ENCODE measurements at regions not wholly inside any gene's neighbourhood (a gene's known extent, or its start where the extent isn't known, plus 50 kb on each side); places are given as distances from the start of the nearest gene placed in this dataset.

DNA sequence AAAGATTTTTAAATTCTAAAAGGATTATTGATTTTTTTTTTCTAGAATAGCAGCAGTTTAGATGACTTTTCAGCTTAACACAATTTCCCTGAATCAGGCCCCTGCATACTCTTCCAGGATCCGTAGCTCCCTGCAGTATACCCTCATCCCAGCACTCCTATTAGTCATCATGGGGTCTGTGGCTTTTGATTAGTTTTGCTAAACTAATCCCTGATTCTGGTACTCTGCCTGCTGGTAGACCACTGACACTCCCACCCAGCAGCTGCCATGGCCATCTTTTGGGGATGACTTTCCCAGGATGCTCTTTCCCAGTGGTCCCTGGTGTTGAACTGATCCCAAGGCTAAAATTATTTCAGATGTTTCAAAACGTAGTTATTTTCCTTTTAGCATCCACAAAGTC, 802.0 kb downstream of the RAPGEF2 start:
- dilution Hi-C loops (cut with MboI; ENCODE audit: extremely low pct_ligation_motif_present, low sequenced_read_pairs) = no loop called here
- no peaks in the 10 kb centered on the region for H3K36me3 ChIP-seq (ENCODE audit: control insufficient read depth in 2 of 2, extremely low read depth in 1 of 2, insufficient read depth in 2 of 2, low read length in 2 of 2)
- TF ChIP-seq EZH2 (IDR thresholded peaks at IDR 0.05; ENCODE audit: low read length) = no peak
- TF ChIP-seq, protein P1, sequence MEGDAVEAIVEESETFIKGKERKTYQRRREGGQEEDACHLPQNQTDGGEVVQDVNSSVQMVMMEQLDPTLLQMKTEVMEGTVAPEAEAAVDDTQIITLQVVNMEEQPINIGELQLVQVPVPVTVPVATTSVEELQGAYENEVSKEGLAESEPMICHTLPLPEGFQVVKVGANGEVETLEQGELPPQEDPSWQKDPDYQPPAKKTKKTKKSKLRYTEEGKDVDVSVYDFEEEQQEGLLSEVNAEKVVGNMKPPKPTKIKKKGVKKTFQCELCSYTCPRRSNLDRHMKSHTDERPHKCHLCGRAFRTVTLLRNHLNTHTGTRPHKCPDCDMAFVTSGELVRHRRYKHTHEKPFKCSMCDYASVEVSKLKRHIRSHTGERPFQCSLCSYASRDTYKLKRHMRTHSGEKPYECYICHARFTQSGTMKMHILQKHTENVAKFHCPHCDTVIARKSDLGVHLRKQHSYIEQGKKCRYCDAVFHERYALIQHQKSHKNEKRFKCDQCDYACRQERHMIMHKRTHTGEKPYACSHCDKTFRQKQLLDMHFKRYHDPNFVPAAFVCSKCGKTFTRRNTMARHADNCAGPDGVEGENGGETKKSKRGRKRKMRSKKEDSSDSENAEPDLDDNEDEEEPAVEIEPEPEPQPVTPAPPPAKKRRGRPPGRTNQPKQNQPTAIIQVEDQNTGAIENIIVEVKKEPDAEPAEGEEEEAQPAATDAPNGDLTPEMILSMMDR (optimal IDR thresholded peaks at IDR 0.05 in 1 of 3, IDR thresholded peaks at IDR 0.05 in 1 of 3, conservative IDR thresholded peaks at IDR 0.05 in 1 of 3; ENCODE audit: extremely low read depth in 1 of 3, insufficient read depth in 2 of 3, low read length in 3 of 3) = no peak
- H3K27ac ChIP-seq (ENCODE audit: control insufficient read depth, insufficient read depth, low read length) = no peak overlapping the region
- H3K4me3 ChIP-seq (ENCODE audit: control insufficient read depth in 2 of 3, extremely low read depth in 1 of 3, insufficient read depth in 2 of 3, low read depth in 1 of 3, low read length in 3 of 3) = no peak overlapping the region
- no peak overlapping the region for H3K9ac ChIP-seq (ENCODE audit: control insufficient read depth, extremely low read depth, insufficient read depth, low read length)
- H3K4me1 ChIP-seq (ENCODE audit: control insufficient read depth, extremely low read depth, insufficient read depth, low read length) = no peaks in the 10 kb centered on the region
- no peak overlapping the region for H3K4me2 ChIP-seq (ENCODE audit: control insufficient read depth, extremely low read depth, insufficient read depth, low read depth, low read length)
- H3K9me3 ChIP-seq (ENCODE audit: control insufficient read depth, low read depth, low read length) = no peaks in the 10 kb centered on the region
- no peaks in the 10 kb centered on the region for H3K79me2 ChIP-seq (ENCODE audit: control insufficient read depth, insufficient read depth, low read length)
- DNase-seq (ENCODE audit: low read depth, low spot score) (no peak), FAIRE-seq (no peak)
- no peaks in the 10 kb centered on the region for H3K9me1 ChIP-seq (ENCODE audit: control insufficient read depth, extremely low read depth, insufficient read depth, low read length)
- H4K20me1 ChIP-seq (ENCODE audit: control insufficient read depth, extremely low read depth, insufficient read depth, low read length) = no peaks in the 10 kb centered on the region
- H3K27me3 ChIP-seq (ENCODE audit: control insufficient read depth, extremely low read depth, insufficient read depth, low read length) = no peaks in the 10 kb centered on the region
- no peak overlapping the region for H2AFZ ChIP-seq (ENCODE audit: control insufficient read depth, low read length)

DNA sequence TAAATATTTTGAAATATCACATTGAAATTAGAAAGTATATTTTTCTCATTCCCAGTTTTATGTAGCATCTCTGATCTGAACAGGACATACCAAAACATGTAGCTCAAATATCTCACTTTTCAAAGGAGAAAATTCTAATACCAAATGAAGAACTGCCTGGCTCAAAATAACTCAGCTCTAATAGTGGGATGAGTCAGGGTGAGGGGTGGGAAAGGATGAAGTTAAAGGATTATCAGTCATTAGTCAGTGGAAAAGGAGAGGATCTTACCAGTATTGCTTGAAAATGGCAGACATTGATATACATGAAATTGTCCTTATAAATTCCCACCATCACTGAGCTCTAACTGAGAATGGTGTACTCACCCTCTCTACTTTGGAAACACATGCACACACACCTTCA, 803.2 kb downstream of the RAPGEF2 start:
- Histone ChIP-seq H2AFZ (ENCODE audit: control insufficient read depth, low read length) (no peak overlapping the region), H3K36me3 (ENCODE audit: control insufficient read depth in 2 of 2, extremely low read depth in 1 of 2, insufficient read depth in 2 of 2, low read length in 2 of 2) (no peaks in the 10 kb centered on the region), H3K27me3 (ENCODE audit: control insufficient read depth, extremely low read depth, insufficient read depth, low read length) (no peaks in the 10 kb centered on the region), H3K79me2 (ENCODE audit: control insufficient read depth, insufficient read depth, low read length) (no peaks in the 10 kb centered on the region), H3K9ac (ENCODE audit: control insufficient read depth, extremely low read depth, insufficient read depth, low read length) (no peak overlapping the region), H3K9me3 (ENCODE audit: control insufficient read depth, low read depth, low read length) (no peaks in the 10 kb centered on the region), H3K4me3 (ENCODE audit: control insufficient read depth in 2 of 3, extremely low read depth in 1 of 3, insufficient read depth in 2 of 3, low read depth in 1 of 3, low read length in 3 of 3) (no peak overlapping the region), H4K20me1 (ENCODE audit: control insufficient read depth, extremely low read depth, insufficient read depth, low read length) (no peaks in the 10 kb centered on the region), H3K27ac (ENCODE audit: control insufficient read depth, insufficient read depth, low read length) (no peak overlapping the region), H3K9me1 (ENCODE audit: control insufficient read depth, extremely low read depth, insufficient read depth, low read length) (no peaks in the 10 kb centered on the region), H3K4me2 (ENCODE audit: control insufficient read depth, extremely low read depth, insufficient read depth, low read depth, low read length) (no peak overlapping the region), H3K4me1 (ENCODE audit: control insufficient read depth, extremely low read depth, insufficient read depth, low read length) (no peaks in the 10 kb centered on the region)
- TF ChIP-seq, protein P1 (optimal IDR thresholded peaks at IDR 0.05 in 1 of 3, IDR thresholded peaks at IDR 0.05 in 1 of 3, conservative IDR thresholded peaks at IDR 0.05 in 1 of 3; ENCODE audit: extremely low read depth in 1 of 3, insufficient read depth in 2 of 3, low read length in 3 of 3) = no peak
- no peak for TF ChIP-seq EZH2 (IDR thresholded peaks at IDR 0.05; ENCODE audit: low read length)
- no peak for DNase-seq (ENCODE audit: low read depth, low spot score)
- dilution Hi-C loops (cut with MboI; ENCODE audit: extremely low pct_ligation_motif_present, low sequenced_read_pairs) = no loop called here
- no peak for FAIRE-seq

All from keratinocyte (primary cell).